Suppressor macrophage treated with lipopolysaccharide for 1 hour (primary cell): ENCODE measurements at regions not wholly inside any gene's neighbourhood (a gene's known extent, or its start where the extent isn't known, plus 50 kb on each side); places are given as distances from the start of the nearest gene placed in this dataset.
"Not testable (repeated sequence)": the region's sequence is repeated elsewhere in the genome, so short reads cannot be mapped to it uniquely, and the experiment has no call there.

Experiments
- DNase-seq, 3 donors: peaks; one replicate each; pipeline ENCODE4 v3.0.0-alpha.2; 2020 to 2022

GRCh38 chr2:239831861-239832489, 193.2 kb downstream of the NDUFA10 start:
- peak; percentile 82 to 93 (median 86) for DNase-seq

GRCh38 chr2:239831001-239831731, 194.0 kb downstream of the NDUFA10 start:
- no peak for DNase-seq

- DNase-seq, result peak; percentile 40 to 52 (median 45)
Observed at GRCh38 chr2:239830121-239831000, 194.8 kb downstream of the NDUFA10 start.

- DNase-seq, result no peak
Observed at GRCh38 chr2:239829326-239829725, 195.8 kb downstream of the NDUFA10 start.

GRCh38 chr2:239828973-239829275, 196.2 kb downstream of the NDUFA10 start:
- DNase-seq, result not testable (repeated sequence)

- DNase-seq, result no peak
Observed at GRCh38 chr2:239828192-239828972, 196.8 kb downstream of the NDUFA10 start.

- DNase-seq, result no peak
Observed at GRCh38 chr2:239827523-239827890, 197.6 kb downstream of the NDUFA10 start.

- no peak for DNase-seq
Observed at GRCh38 chr2:239826786-239827522, 198.2 kb downstream of the NDUFA10 start.

- no peak for DNase-seq
Observed at GRCh38 chr2:239826376-239826775, 198.8 kb downstream of the NDUFA10 start.

GRCh38 chr2:239825705-239825979, 199.5 kb downstream of the NDUFA10 start:
- no peak for DNase-seq

- no peak for DNase-seq
Observed at GRCh38 chr2:239824866-239825704, 200.1 kb downstream of the NDUFA10 start.

GRCh38 chr2:239824046-239824694, 201.0 kb downstream of the NDUFA10 start:
- DNase-seq, result peak; percentile 27 to 43 (median 41)

GRCh38 chr2:239822146-239822831, 202.9 kb downstream of the NDUFA10 start:
- DNase-seq, result peak; percentile 83 to 87 (median 85)

- no peak for DNase-seq
Observed at GRCh38 chr2:239821694-239822075, 203.5 kb downstream of the NDUFA10 start.

GRCh38 chr2:239820836-239821693, 204.1 kb downstream of the NDUFA10 start:
- peak in 1 of 3 donors; percentile 29 for DNase-seq

- peak; percentile 42 to 66 (median 44) for DNase-seq
Observed at GRCh38 chr2:239819974-239820555, 205.1 kb downstream of the NDUFA10 start.

GRCh38 chr2:239819091-239819973, 205.8 kb downstream of the NDUFA10 start:
- DNase-seq, result peak in 1 of 3 donors; percentile 25

- no peak for DNase-seq
Observed at GRCh38 chr2:239818531-239819011, 206.6 kb downstream of the NDUFA10 start.
